Glomerular visceral epithelial cell (primary cell): ENCODE measurements at regions not wholly inside any gene's neighbourhood (a gene's known extent, or its start where the extent isn't known, plus 50 kb on each side); places are given as distances from the start of the nearest gene placed in this dataset.
A peak's percentile ranks its signal among the peaks of the same experiment; 100 is the strongest.

Source experiments
- DNase-seq: peaks from one replicate; pipeline ENCODE4 v3.0.0-alpha.2; 2016; ENCODE audit errors: extremely low spot score

DNA sequence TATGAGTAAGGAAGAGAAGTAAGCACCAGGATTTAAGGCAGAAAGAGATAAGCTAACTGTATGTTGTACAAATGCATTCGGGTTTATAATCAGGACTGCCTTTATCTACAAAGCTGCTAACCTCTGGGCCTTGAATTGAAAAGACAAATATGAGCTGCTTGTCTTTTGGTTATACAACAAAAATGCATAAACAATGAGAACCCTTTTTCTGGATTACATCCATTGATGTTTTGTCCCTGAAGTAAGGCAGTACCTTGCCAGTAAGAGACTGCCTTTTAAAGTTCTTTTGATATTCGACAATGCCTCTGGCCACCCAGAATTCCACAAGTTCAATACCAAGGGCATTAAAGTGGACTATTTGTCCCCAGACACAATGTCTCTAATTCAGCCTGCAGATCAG lies 280.7 kb downstream of the ZNF621 start:
- no peak for DNase-seq

DNA sequence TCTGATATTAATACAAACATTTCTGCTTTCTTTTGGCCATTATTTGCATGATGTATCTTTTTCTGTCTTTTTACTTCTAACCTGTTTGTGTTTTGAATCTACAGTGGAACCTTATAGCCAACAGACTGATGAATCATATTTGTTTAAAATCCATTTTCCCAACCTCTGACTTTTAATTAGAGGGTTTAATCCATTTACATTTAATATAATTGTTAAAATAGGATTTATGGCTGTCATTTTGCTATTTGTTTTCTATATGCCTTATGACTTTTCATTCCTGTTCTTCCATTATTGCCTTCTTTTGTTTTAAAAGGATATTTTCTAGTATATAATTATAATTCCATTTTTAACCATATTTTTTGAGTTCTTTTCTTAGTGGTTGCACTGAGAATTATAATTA lies 286.1 kb downstream of the ZNF621 start:
- no peak for DNase-seq

DNA sequence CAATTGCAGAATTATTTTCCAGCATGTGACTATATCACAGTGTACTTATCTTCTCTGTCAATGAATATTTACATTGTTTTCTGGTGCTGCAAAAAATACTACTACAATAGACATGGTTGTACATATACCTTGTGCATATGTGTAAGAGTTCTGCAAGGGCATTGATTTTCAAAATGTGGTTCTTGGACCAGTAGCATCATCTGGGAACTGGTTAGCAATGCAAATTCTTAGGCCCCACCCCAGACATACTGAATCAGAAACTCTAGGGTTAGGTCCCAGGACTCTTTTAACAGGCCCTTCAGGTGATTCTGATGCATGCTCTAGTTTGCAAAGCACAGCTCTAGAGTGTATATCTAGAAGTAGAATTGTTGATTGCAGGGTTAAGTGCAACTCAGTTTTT lies 292.3 kb downstream of the ZNF621 start:
- DNase-seq, result no peak

DNA sequence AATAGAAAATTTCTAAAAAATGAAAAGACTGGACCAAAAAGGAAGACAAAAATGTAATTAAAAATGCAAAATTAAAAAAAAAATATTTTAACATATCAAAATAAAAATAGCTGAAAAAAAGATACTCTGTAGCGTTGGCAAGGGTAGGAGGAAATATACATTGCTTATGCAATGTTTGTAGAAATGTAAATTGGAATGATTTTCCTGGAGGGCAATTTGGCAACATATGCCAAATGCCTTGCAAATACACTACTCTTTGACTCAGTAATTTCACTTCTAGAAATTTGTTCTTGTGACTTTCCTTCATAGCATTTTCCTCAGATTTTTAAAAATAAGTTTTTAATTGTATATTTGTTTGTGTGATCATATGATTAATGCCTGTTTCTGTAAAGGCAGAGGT lies 296.6 kb downstream of the ZNF621 start:
- no peak for DNase-seq

DNA sequence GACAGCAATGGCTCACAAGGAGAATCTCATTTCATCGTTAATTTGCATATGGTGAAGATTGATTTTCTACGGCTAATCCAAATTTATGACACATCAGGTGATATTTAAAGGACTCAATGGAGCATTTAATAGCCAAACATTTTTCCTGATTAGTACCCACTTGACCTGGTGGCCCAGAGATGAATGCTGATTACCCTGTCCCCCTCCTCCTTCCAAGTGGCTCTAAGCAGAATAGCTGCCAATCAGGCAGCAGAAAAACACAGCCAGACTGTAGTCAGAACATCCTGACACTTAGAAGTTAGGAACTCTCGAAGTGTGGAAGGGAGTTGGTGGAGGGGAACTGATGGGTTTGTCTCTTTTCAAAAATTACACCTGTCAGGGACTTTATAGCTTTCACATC lies 302.5 kb downstream of the ZNF621 start:
- no peak for DNase-seq

DNA sequence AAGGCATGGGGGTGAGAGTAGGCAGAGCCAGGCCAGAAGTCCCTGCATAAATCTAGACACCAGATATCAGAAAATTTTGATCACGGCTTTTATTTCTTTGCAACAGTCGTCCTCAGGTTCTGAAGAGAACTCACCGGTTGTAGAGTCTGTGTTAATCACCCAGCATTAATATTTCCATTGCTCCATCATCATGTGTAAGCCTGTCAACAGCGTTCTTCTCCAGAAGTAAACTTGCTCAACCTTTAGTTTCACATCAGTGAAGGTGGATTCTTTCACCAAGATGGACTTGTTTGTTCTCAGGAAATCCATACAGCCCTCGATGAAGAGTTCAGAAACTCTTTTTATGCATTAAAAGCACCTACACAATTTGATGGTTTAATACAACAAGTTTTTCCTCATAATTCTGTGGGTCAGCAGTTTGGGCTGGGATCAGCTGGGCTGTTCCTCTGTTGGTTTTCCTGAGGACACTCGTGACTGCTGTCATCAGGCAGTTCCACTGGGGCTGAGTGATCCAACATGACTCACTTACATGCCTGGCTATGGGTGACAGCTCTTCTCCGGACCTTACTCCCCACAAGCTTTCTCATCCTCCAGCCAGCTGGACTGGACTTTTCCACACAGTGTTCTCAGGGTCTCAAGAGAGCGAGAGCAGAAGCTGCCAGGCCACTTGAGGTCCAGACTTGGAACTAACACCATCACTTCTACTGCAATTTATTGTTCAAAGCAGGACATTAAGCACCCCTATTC lies 303.4 kb downstream of the ZNF621 start:
- peak; percentile 79 for DNase-seq

DNA sequence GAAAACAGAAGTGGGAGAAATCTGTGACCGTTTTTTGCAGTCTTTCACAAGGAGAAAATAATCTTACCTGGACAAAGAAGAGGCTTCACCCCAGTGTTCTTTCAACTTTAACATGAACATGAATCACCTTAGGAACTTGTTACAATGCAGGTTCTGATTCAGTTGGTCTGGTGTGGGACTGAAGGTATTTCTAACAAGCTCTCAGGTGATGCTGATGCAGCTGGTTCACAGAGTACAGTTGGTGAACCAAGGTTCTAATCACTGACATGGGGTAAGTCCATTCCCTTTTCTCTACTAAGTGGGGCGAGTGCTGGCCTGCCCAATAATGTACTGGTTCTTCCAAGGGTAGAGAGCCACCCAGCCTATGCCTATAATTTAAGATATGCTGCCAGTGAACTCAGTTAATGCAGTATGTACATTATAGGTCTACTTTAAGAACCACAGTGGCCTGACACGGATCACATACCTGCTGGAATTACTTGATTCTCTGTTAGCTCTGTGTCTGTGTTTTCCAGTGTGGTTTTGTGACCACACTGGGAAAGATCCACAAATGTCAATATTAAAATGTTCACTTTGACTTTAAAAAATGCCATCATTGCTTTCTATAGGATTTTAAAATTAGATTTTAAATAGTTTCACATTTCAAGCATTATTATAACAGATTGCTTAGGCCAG lies 304.1 kb downstream of the ZNF621 start:
- DNase-seq, result peak; percentile 71

DNA sequence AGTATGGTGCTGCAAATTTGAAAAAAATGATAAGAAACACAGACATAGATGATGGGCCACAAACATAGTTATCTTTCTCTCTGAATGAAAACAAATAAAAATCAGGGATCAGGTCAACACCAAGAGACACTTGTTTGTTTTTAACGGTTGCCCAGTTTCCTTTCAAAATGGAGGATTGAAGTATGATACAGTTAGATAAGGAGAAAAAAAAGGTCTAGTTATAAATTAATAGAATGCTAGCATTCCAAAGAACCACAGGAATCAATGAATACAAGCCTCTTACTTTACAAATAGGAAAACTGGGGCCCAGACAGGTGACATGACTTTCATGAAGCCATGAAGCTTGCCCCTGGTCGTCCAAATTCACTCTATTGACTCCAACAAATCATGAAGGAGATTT lies 305.1 kb downstream of the ZNF621 start:
- peak; percentile 51 for DNase-seq

DNA sequence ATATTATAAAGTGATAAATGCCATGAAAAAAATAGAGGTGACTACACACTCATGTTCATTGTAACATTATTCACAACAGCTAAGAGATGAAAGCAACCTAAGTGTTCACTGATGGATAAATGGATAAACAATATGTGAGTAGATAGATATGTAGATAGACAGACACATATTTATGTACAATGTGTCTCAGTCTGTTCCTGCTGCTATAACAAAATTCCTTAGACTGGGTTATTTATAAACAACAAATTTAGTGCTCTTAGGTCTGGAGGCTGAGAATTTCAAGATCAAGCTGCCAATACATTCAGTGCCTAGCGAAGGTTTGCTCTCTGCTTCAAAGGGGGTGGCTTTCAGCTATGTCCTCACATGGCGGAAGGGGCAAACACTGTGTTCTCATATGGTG lies 312.5 kb downstream of the ZNF621 start:
- DNase-seq, result no peak

DNA sequence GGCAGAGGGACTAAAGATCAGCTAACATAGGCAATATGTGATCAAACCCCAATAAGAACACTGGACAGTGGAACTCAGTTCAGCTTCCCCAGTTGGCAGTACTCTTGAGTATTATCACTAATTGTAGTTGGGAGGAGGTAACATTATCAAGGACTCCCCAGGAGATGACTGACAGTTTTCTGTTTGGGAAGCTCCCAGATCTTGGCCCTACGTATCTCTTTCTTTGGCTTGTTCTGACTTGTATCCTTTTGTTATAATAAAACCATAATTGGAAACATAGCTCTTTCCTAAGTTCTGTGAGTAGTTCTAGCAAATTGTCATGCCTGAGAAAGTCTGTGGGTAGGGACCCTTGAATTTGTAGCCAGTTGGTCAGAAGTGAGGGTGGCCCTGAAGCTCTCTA lies 316.4 kb downstream of the ZNF621 start:
- DNase-seq, result no peak

DNA sequence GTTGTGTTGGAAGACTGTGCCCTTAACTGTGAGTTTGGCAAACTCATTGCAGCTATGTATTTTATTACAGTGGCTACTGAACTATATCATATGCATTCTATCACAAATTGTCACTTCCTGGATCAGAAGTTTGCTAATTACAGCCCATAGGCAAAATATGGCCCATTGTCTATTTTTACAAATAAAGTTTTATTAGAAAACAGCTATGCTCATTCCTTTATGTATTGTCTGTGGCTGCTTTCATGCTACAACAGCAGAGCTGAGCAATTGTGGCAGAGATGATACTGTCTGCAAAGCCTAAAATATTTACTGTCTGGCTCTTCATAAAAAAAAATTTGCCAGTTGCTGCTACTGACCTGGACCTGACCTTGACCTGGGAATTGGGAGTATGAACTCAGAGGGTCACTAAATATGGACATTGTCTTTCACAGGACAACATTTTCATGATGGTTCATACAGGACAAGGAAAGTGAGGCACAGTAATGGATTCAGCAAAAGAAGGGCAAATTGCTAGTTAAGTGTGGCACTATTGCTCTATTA lies 316.9 kb downstream of the ZNF621 start:
- no peak for DNase-seq

DNA sequence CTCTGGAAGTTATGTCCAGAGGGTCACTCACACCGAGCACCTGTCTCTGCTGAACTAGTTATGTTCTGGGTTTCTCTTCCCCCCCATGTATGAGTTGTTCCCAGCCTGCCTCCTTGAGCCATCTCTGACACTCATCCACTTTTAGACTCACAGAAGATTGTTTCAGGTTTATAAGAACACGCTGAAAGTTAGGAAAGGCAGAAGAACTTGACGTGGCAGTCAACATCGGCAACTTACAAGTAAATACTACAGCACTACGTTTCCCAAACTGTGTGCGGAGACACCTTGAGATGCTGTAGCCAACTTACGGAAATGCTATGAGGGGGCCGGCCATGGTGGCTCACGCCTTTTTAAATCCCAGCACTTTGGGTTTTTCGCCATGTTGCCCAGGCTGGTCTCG lies 318.0 kb downstream of the ZNF621 start:
- DNase-seq, result no peak

DNA sequence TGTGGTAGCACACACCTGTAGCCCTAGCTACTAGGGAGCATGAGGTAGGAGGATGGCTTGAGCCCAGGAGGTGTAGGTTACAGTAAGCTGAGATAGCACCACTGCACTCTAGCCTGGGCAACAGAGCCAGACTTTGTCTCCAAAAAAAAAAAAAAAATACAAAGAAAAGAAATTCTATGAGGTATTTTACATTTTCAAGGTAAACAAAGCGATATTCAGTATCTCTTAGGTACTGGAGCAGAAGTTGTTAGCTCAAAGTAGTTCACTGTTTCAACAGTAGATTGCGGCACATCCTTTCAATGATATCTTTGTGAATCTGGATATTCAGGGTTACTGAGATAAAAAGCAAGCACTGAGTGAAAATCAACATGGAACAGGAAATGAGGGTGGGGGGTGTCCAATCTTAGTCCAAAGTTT lies 318.5 kb downstream of the ZNF621 start:
- DNase-seq, result no peak

DNA sequence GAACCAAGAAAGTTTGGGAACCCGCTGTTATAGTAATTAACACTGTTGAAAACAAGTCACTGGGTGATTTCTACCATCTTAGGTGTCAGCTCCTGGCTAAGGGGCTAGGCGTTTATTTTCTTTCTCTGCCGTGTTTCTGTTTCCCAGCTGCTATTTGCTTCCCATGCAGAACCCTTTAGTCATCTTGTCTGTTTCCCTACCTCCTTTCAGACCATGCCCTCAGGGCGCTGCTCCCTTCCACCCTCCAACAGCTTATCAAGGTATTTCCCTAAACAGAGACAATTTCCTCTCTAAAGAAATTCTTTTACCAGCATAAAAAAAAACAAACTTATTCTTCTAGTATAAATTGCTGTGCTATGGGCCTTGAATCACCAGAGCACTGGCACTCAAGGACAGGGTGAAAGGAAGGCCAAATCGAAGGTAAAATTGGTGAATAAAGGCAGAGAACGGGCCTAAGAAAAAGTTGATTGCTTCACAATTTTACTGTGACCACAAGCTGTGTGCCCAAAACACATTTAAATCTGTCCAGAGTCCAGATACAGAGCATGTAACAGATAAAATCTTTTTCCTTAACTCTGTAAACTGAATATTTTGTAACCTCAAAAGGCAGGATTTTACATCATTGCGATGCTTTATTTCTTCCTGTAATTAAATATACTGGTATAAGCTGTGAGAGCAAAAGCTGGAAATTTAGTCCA lies 319.2 kb downstream of the ZNF621 start:
- no peak for DNase-seq

DNA sequence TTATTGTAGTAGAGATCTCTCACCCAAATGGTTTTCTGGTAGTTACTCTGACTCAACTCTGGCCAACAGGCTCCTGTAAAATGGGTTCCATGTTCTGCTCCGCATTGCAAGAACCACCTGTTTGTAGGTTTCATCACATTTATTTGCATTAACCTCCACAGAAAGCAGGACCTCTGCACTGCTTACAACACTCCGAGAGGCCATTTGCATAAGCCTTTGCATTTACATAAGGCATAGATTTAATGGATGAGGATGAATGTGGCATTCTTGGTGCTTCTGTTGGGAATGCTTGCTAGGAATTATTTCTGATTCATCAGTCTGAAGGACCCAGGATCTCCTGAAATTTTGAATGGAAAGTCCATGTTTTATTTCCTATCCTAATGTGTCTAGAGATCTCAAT lies 320.1 kb downstream of the ZNF621 start:
- DNase-seq, result no peak

DNA sequence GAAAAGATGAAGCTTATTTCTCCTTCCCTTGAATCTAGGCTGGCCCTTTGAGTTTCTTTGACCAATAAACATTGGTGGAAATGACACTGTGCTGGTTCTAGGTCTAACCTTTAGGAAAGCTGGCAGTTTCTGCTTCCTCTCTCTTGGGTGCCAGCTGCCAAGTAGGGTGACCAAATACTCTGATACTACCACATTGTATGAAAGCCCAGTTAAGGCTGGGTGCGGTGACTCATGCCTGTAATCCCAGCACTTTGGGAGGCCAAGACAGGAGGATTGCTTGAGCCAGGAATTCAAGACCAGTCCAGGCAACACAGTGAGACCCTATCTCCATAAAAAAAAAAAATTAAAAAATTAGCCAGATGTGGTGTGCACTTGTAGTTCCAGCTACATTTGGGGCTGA lies 320.7 kb downstream of the ZNF621 start:
- DNase-seq, result no peak

DNA sequence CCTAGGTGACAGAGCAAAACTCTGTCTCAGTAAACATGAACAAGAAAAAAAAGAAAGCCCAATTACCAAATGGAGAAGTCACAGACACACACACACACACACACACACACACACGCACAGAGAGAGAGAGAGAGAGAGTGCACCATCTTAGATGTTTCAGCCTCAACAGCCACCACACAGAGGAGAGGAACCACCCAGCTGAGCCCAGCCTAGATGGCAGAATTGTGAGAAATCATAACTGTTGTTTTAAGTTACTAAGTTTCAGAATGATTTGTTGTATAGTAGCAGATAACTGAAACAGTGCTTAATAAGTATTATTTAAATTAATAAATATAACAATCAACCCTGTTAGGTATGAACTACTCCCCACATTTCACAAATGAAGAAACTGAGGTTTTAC lies 321.2 kb downstream of the ZNF621 start:
- no peak for DNase-seq

DNA sequence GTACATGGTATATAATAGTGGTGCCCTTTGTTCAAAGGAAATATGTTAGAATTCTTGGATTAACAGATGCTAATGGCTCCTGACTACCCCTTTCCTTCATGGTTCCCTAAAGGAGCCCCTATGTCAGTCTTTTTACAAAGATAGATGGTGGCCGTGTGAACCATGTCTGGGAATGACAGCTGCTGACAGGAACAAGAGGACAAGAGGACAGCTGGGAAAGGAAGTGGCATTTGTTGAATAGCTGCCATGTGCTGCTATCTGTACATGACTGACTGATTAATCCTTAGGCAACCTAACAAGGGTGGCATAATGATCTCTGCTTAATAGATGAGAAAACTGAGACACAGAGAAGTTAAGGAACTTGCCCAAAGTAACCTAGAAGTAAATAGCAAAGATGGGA lies 321.7 kb downstream of the ZNF621 start:
- DNase-seq, result no peak

DNA sequence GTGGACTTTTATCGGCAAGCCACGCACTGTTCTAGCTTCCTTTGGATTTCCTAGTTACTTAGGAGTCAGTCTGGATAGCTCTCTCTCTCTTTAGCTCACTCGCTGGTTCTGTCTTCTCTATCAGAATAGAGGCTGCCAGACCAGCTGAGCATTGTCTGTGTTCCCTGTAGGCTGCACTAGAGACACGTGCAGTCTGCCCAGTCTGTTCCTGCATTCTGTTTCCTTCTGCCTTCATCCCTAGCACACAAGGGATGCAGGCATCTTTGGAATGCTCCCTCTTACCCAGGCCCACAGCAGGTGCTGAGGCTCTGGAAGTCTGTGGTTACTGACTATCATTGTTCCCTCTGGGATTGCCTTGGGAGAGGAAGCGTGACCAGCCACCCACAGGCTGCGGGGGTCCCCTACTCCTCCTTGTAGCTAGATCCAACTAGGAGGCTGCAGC lies 322.8 kb downstream of the ZNF621 start:
- peak; percentile 90 for DNase-seq

DNA sequence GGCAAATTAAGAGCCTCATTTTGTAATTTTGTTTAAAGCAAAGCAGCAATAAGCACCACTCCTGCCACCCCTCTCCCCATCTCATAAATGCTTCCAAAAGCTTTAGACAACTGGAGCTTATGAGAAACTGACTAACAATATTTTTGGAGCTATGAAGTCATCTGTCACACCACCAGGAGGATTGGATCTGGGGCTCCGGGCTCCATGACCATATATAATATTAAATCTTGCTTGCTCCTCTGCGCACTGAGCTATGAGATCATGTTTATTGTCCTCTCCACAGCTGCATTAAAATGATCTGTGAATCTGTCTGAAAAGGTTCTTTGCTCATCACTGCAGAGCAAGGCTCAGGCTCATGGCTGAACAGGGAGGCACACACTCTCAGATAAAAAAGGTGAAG lies 323.7 kb downstream of the ZNF621 start:
- no peak for DNase-seq

DNA sequence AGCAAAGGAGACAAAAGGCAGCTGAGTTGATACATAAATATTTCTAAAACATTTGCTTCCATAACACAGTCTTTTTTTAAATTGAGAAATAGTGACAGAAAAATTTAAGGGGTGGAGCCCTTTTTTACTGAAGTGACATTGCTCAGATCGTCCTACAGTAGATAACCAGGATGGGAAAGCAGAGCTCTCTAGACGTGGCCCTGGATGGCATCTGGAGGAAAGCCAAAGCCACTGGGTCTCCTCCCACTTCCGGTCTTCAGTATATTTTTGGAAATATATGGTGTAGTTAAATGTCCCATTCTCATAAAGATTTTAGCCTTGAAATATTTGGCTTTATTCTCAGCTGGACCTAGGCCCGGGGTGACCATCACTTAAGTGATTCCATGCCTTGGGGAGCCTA lies 326.1 kb downstream of the ZNF621 start:
- no peak for DNase-seq

DNA sequence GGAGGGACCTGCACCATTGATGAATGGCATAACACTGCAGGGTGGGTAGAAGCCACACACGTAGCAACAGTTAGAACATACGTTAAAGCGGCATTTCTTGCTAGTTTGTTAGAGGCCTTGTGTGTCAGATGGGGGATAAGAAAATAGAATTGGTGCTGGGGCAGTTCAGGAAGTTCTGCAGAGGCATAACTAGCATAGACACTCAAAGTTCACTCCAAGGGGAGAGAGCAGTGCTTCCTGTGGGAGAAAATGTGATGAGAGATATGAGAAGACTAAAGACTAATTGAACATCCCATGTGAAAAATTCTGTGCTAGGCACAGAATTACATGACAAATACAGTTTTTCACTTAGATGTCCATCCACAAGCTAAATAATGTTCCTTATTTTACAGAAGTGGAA lies 327.1 kb downstream of the ZNF621 start:
- DNase-seq, result no peak

DNA sequence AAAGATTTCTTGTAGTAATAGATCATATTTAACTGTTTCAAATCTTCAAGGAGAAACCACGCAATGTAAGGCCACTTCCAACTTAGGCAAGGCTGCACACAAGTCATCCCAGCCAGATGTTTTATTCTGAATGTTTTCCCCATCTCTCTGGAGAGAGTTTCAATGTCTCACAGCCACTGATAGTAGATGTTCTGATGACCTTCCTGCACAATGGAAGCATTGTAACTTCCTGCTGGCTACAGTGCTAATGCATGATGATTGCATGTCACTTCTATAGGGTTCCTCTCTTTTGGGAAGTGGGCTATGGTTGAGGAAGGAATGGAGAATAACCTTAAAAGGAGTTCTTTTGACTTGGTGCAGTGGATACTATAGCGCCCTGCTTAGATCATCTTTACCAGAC lies 328.0 kb downstream of the ZNF621 start:
- no peak for DNase-seq
